ENCODE measurements at regions not wholly inside any gene's neighbourhood (a gene's known extent, or its start where the extent isn't known, plus 50 kb on each side); places are given as distances from the start of the nearest gene placed in this dataset.

DNA sequence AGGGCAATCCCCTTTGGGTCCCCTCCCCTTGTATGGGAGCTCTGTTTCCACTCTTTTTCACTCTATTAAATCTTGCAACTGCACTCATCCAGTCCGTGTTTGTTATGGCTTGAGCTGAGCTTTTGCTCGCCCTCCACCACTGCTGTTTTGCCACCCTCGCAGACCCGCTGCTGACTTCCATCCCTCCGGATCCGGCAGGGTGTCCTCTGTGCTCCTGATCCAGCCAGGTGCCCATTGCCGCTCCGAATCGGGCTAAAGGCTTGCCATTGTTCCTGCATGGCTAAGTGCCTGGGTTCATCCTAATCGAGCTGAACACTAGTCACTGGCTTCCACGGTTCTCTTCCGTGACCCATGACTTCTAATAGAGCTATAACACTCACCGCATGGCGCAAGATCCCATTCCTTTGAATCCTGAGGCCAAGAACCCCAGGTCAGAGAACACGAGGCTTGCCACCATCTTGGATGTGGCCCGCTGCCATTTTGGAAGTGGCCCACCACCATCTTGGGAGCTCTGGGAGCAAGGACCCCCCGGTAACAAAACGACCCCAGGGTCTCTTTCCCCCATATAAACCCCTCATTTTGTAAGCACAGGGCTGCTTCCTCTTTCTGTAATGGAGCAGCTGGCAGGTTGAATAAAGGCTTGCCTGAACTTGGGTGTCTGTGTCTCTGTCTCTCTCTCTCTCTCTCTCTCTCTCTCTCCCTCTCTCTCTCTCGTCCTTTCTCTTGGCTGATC, 1166.2 kb downstream of the TAF11L14 start:
- TF ChIP-seq, protein P1, sequence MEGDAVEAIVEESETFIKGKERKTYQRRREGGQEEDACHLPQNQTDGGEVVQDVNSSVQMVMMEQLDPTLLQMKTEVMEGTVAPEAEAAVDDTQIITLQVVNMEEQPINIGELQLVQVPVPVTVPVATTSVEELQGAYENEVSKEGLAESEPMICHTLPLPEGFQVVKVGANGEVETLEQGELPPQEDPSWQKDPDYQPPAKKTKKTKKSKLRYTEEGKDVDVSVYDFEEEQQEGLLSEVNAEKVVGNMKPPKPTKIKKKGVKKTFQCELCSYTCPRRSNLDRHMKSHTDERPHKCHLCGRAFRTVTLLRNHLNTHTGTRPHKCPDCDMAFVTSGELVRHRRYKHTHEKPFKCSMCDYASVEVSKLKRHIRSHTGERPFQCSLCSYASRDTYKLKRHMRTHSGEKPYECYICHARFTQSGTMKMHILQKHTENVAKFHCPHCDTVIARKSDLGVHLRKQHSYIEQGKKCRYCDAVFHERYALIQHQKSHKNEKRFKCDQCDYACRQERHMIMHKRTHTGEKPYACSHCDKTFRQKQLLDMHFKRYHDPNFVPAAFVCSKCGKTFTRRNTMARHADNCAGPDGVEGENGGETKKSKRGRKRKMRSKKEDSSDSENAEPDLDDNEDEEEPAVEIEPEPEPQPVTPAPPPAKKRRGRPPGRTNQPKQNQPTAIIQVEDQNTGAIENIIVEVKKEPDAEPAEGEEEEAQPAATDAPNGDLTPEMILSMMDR (IDR thresholded peaks at IDR 0.05) = no peak
- TF ChIP-seq POLR2A (IDR thresholded peaks at IDR 0.05) (no peak), POLR2AphosphoS5 (IDR thresholded peaks at IDR 0.05) (no peak)

All from breast epithelium (tissue), 3 donors.